Lung microvascular endothelial cell (primary cell): ENCODE measurements at regions not wholly inside any gene's neighbourhood (a gene's known extent, or its start where the extent isn't known, plus 50 kb on each side); places are given as distances from the start of the nearest gene placed in this dataset.
"Not testable (repeated sequence)": the region's sequence is repeated elsewhere in the genome, so short reads cannot be mapped to it uniquely, and the experiment has no call there.

Source experiments
- DNase-seq, 2 donors: peaks; one replicate each; pipeline versions ENCODE4 v3.0.0 to v3.0.0-alpha.2; 2010; ENCODE audit warnings: low read depth in 2 of 2

DNA sequence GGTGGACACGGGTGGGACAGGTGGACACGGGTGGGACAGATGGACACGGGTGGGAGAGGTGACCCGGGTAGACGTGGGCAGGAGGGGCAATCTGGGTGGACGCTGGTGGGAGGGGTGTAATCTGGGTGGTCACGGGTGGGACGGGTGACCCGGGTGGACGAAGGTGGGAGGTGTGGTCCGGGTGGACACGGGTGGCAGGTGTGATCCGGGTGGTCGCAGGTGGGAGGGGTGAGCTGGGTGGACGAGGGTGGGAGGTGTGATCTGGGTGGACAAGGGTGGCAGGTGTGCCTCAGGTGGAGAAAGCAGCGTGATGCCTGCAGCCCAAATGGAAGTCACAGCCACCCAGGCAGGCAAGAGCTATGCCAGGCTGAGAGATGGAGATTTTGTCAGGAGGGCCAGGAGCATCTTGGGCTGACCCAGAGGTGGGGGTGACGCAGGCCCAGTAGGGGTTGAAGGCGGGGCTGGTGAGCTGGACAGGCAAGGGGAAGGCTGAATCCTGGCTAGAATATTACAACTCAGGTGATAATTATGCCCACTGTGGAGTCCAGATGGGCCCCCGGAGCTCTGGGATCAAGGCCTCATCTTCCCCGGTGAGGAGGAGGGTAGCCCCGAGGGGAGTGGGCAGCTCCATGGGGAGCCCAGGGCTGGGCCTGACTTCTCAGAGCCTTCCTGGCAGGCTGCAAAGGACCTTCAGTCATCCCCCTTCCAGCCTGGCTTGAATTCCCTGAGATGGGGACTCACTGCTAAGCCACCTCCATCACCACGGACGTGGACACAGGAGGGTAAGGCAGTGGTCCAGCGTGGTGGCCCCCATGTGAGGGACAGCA is 100.0 kb downstream of the ADRA2C start:
- DNase-seq: no peak

DNA sequence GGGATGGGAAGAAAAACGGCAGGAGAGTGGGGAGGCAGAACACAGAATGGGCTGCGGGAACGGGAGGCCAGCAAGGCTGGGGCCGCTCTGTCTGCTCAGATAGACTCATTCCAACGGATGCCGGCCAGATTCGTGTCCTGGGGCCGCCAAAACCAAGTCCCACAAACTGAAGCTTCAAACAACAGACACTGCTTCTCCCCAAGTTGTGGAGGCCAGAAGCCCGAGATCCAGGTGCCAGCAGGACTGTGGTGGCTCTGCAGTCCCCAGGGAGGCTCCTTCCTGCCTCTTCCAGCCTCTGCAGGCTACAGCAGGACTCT is 100.6 kb downstream of the ADRA2C start:
- no peak for DNase-seq

DNA sequence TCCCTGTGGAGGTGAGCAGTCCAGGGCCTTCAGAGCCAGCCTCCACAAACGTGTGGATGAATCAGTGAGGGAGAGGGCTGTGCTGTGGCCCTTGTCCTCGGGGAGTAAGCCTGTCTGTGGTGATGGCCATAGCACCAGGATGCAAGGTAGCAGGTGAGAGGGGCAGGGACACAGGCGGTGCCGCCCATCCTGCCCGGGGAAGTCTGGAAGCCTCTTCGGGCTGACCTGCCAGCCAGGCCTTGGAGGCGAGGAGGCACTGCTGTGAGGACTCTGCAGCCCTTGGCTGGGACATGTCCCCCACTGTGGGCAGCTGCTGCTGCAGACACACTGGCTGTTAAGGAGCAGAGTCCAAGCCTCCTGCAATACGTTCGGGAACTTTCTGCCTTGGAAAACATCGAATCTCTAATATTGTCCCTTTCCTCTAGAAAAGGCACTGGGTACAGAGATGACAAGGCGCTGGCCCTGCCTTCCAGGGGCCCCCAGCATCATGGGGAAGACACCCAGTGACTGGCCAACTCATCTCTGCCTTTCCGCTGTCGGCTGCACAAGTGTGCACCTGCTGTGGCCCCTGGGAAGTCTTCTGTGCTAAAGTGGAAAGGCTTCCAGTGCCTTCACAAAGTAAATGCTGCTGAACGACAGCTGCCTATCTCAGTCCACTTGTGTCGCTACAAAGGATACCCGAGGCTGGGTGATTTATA is 101.4 kb downstream of the ADRA2C start:
- DNase-seq: no peak

DNA sequence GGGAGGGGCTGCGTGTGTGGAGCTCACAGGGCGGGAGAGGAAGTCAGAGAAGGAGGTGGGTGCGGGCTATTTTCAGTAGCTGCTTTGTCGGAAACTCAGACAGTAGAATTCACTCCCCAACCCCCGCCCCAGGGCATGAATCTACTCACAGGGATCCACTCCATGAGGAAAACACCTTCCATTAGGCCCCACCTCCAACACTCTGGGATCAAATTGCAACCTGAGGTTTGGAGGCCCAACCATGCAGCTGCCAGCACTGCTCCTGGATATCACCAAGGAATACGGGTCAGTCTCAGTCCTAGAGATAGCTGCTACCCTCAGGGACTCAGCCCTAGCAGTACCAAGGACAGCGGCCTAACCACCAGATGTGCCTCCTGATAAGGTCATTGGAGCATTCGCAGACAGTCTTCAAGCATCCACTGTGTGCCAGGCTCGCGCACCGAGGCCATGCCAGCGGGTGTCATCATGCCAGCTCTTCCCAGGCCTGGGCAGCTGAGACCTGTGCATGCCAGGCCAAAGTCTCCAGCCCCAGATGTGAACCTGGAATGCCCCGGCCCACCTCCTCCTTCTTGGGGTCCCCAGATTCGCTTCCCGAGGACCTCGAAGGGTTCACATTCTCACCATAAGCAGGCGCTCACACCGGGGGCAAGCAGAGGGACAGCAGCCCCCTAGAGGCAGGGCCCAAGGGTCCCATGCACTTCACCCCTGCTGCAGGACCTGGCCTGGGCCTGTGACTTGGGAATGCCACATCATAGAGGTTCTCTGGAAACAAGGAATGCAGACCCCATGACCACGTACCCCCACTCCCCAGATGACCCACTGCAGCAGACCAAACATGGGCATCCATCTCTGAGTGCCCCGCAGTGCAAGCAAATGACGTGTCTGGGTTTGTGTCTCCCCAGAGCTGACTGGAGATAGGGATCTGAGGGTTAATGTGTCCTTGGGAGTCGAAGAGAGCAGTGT is 102.3 kb downstream of the ADRA2C start:
- peak in 1 of 2 donors; percentile 21 for DNase-seq

DNA sequence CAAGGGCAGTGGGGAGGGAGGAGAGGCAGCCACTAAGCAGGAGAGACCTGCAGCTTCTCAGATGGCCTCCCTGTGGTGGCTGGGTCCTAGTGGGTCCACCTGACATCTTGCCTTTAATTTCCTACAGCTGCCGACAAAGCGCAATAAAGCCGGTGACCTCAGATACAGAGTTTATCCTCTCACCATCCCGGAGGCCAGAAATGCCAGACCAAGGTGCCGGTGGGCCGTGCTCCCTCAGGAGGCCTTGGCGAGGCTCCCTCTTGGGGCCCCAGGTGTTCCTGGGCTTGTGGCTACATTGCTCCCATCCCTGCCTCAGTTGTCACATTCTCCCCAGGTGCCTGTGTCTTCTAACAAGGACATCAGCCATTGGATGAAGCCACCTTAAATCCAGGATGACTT is 103.0 kb downstream of the ADRA2C start:
- no peak for DNase-seq

DNA sequence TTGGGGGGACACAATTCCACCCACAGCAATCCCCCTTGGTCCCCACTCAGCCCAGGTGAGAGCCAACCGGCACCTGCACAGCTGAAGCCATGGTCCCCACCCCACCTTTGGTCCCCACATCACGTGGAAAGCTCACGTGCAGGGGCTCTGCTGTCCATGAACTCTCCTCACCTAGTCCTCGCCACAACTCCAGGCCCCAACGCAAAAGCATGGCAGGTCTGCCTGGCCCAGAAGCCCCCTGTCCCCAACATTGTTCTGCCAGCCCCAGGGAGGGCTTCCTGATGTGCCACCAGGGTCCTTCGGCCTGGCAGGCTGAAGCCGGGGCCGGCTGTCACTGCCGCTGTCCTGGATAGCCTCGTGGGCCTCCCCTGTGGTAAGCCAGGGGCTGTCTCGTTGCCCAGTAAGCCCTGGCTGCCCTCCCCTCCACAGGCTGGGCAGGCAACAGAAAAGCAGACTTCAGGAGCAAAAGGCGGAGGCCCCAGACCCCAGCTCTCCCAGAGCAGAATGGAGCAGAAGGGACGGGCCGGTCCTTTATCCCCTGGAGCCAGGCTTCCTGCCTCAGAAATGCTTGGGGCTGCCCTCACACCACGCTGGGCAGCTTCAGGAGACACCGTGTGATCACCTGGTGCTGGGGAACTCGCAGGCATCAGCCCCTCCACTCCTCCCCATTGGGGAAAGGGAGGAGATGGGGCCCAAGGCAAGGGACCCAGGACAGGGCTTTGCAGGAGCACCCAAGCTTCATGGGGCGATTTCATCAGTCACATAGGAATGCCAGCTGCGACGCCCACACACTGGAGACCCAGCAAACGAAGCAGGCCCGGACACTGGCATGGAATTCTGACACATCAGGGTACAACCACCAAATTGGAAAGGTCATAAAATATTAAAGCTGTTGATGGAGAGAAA is 103.7 kb downstream of the ADRA2C start:
- DNase-seq: no peak

DNA sequence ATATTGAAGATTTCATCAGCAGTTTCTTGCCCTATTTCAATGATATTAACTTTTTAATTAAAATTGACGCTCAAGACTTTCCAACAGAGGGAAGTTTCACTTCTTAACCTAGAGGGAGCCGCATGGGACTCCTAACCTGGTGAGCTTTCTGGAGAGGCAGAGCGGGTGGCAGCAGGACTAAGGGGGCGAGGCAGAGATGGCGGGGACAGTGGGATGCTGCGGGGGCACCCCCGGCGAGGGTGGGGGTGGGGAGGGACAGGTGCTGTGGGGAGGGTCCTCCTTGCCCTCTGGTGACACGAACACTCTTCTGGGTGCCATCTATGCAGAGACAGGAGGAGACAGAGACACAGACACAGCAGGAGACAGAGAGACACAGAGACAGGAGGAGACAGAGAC is 104.4 kb downstream of the ADRA2C start:
- no peak for DNase-seq

DNA sequence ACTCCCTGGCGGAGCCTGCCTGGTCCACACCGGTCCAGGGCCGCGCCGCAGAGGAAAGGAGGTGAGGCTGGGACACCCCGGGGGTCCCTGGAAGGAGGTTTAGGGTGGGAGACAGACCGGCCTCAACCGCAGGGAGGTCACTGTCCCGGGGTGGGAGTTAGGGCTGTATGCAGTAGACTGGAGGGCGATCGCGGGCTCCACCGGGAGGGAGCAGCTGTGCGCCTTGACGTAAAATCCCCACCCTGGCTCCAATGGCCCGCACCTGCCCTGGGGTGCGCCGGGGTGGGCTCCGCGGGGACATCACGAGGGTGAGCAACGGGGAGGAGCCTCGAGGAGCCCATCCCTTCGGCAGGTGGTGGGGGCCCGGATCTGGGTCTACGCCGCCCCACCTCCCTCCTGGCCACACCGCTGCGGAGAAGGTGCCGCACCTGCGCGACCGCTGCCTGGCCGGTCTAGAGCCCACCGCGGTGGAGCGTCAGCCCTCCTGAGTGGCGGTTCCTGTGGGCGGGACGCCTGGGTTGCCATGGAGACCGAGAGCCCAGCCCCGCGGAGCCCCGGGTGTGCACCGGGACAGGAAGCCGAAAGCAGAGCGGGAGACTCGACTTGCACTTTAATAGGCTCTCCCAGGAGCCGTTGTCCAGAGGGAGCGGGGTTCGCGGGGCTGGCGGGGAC is 105.1 kb downstream of the ADRA2C start:
- no peak for DNase-seq

DNA sequence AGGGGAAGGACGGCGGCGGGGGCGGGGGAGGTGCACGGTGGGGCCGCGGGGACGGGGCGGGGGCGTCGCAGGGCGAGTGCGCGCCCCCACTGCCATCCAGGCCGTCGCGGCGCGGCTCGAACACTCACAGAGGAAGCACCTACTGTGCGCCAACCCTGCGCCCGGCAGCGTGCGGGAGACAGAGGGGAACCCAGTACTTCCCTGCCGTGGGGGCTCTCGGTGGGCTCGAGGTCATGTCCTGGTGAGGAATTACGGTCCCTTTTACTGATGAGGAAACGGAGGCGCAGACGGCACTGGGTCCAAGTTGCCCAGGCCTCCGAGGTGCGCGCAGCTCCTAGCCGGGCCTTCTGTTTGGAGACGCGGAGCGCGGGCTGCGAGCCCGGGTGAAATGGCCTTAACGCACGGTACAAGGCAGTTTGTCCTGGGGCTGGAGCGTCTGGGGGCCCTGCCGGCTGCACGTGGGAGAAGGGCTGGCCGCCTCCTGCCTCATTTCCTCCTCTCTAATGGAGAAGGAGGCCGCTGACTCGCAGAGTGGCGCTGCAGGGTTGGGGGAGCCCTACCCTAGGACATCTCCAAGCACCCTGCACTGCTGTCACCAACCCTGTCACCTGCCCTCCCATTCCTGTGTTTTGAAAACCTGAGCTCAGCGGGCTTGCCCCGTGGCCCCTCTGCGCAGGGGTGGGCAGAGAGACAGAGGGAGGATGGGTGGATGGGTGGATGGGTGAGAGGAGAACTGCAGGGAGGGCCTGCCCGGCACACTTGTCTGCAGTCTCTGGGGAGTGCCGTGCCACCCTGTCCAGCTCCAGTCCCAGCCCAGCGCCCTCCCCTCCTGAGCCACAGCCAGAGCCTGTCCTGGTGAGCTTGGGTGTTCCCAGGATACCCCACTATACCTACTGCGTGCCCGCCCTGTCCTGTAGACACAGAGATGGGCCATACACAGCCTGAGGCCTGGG is 106.0 kb downstream of the ADRA2C start:
- no peak for DNase-seq

DNA sequence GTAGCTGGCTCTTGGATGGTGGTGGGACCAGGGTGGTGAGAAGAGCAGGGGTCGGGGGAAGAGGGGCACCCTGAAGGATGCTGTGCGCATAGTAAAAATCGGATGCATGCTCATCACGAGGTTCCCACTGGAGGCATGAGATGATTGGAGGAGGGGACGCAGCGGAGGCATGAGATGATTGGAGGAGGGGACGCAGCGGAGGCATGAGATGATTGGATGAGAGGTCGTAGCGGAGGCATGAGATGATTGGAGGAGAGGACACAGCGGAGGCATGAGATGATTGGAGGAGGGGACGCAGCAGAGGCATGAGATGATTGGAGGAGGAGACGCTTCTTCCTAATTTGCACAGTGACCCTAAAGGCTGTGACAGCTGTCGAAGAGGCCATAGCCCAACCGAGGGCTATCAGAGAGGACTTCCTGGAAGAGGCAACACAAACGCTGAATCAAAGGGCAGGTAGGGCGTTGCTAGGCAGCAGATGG is 106.7 kb downstream of the ADRA2C start:
- DNase-seq: no peak

DNA sequence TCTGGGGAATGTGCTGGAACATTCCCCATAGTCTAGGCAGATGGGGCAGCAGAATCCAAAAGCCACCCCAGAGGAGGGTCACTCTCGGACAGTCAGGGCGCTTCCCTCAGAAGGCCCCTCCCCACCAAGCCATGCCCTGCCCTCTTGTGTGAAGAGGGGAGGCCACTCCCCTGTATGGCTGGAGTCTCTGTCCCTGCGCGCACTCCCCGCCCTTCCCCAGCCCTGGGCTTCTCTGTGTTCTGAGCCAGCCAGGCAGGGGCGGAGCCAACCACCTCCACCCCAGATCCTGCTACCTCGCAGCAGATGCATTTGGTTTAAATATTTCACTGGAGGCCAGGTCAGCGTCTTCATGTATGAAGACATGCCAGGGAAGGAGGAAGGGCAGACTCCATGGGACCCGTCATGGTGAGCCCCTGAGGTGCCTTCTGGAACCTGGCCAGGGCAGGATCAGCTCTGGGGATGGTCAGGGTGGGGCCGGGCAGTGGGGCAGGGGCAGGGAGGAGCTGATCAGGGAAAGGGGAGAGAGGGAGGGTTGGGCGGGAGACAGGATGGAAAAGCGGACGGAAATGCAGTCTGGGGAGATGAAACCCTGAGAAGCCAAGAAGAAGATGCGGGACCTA is 107.3 kb downstream of the ADRA2C start:
- DNase-seq: no peak

DNA sequence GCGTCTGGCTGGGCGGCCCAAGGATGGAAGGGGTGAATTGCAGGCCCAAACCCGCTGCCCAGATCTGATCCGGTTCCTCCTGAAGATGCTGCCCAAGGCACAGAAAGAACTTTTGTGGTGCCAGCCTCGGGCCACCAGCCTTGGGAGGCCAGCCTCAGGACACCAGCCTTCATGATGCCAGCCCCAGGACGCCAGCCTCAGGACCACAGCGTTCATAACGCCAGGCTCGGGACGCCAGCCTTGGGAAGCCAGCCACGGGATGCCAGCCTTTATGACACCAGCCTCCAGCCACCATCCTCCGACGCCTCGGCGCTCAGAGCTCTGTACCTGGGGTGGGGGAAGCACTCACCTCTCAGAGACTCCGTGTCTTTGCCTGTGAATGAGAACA is 107.8 kb downstream of the ADRA2C start:
- no peak for DNase-seq

DNA sequence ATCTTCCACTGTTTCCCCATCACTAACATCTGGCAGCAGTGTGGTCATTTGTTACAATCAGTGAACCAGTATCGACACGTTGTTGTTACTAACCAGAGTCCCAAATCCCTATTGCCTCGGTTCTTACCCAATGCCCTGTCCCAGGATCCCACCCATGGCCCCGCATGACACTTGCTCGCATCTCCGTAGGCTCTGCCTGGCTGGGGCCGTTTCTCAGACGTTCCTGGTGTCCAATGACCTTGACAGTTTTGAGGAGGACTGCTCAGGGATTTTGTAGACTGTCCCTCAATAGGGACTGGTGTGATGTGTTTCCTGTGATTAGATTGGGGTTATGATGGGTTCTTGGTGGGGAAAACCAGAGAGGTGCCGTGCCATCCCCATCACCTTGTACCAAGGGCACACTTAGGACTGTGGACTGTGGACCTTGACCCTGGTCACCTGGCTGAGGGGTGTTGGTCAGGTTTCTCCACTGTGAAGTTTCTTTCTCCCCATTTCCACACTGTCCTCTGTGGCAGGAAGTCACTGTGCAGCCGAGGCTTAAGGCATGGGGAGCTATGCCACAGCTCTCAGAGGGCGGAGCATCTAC is 108.4 kb downstream of the ADRA2C start:
- no peak for DNase-seq

DNA sequence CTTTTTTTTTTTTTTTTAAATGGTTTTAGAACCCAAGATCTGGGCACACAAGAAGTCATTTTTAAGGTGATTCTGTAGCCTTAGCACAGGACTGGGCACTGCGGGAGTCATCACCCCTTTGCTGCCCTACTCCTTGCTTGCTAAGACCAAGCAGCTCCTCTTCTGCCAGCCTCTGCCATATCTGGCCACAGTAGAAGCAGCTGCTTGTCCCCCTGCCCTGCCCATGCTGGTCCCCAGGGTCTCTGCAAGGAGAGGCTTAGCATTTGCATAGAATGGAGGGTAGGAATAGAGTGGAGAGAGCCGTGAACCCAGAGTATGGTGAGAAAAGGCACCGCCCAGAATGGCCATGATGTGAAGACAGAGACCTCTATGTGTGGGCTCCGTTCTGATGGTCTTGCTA is 109.3 kb downstream of the ADRA2C start:
- DNase-seq: no peak

DNA sequence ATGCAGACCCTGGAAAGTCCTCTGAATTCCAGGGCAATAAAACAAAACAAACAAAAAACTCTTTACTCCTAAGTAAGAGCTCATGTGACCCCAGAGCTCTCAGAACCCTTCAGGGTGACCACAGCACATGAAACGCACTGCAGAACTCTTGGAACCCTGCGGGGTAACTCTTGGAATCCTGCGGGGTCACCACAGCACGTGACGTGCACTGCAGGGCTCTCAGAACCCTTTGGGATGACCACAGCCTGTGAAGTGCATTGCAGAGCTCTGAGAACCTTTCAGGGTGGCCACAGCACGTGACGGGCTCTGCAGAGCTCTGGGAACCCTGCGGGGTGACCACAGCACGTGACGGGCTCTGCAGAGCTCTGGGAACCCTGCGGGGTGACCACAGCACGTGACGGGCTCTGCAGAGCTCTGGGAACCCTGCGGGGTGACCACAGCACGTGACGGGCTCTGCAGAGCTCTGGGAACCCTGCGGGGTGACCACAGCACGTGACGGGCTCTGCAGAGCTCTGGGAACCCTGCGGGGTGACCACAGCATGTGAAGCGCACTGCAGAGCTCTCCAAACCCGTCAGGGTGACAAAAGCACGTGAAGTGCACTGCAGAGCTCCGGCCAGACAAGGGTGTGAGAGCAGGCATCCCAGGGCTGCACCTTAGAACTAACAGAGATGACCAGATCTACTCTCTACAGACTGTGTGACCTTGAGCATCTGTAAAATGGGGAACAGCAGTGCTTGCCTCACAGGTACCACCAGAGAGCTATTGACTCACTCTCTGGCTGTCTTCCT is 110.1 kb downstream of the ADRA2C start:
- DNase-seq: not testable (repeated sequence)

DNA sequence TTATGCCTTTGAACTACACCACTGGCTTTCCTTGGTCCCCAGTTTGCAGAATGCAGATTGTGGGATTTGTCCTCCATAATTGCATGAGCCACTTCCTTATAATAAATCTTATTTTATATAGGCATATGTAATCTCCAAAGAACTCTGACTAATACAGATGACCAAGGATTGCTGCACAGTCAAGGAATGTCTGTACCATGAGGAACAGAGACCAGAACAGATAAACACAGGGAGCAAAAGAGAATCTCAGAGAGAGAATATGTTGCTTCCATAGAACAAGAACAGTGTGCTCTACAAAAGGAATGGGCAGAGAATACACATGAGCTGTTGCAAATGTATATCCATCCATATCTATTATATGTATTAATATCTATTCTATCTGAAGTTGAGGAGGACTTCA is 111.1 kb downstream of the ADRA2C start:
- no peak for DNase-seq

DNA sequence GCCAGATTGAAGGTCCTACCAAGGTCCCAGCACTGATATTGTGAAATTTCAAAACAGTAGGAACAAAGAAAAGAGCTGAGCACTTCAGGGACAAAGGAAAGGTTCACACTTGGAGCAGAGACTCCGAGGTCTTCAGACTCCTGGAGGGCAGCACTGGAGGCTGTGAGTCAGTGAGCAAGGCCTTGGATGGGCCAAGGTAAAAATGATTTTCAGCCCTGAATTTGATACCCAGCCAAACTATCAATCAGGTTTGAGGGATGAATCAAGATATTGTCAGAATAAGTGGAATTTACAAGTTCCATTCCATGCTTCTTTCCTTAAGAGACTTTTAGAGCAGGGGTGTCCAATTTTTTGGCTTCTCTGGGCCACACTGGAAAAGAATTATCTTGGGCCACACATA is 111.7 kb downstream of the ADRA2C start:
- DNase-seq: no peak

DNA sequence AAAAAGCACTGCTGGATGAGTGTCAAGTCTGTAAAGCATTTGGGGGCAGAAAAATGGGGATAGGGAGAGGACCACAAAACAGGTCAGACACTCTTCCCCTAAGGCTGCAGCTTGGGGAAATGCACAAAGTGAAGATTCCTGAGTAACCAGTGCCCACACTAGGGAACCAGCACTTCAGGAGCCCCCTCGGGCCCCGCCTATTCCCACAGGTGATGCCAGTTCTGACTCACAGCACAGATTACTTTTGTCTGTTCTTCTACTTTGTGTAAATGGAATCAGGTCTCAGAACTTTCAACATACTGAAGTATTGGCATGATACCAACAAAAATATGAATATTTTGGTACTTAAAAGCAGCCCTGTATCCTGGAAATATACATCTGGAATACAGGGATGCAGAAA is 112.5 kb downstream of the ADRA2C start:
- no peak for DNase-seq
